NK-92 (cell line): ENCODE measurements at regions not wholly inside any gene's neighbourhood (a gene's known extent, or its start where the extent isn't known, plus 50 kb on each side); places are given as distances from the start of the nearest gene placed in this dataset.

Source experiments
- DNase-seq: peaks from one replicate; lab custom pipeline; 2025; ENCODE audit not compliant: unreplicated experiment; lab: John Stamatoyannopoulos, UW

DNA sequence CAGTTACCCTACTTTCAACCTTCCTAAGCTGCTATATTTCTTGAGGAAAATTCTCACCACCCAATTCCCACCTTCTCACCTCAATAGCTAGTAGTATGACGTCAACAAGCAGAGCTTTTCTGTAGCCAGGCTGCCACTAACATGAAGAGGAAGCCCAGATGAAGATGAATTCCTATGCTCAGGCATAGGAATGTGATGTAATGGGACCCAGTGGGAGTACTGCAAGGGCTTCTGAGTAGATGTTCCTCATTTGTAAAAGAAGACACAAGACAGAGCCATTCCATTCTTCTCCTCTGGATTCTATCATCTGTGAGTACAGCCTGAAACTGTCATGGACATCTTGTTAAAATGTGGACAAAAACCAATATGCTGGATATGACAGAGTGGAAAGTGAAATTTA, 81.6 kb upstream of the KLF3 start:
- no peak for DNase-seq

DNA sequence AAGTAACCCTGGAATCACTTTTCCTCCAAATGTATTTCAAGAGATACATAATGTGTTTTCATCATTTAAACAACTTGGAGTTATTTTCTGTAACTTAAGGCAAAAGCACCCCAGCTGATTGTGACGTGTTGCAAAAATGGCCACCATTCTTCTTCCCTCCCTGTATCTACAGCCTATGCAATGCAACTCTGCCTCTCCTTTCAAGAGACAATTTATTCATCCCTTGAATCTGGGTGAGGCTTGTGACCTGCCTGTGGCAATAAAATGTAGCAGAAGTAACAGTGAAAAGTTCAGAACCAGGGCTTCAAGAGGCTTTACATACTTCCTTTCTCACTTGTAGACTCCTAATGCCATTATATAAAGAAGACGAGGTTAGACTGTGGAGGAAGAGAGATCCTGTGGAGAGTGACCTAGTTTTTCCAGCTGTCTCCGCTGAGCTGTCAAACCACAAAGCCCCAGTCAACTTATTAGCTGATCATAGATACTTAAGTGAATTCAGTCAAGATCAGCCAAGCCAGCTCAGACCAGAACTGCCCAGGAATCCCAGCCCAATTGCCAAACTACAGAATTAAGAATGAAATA, 81.0 kb upstream of the KLF3 start:
- no peak for DNase-seq

GRCh38 chr4:38585871-38586270, 78.1 kb upstream of the KLF3 start:
- no peak for DNase-seq

DNA sequence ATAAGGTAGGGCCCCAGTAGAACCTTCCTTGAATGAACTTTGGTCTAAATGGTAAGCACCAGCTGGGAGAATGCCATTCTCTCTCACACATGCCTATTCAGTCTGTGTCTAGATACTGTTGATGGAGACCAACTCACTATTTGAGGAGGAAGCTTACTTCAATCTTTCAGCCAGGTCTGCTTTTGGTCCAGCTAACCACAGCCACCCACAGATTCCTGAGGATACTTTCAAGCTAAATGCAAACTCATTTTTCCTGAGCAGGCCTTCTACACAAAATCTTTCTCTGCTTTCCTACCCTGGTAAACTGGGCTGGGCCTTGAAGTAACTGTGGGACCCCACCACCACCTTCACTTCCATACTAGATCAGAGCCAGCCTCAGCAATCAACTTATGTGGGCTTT, 76.9 kb upstream of the KLF3 start:
- no peak for DNase-seq

DNA sequence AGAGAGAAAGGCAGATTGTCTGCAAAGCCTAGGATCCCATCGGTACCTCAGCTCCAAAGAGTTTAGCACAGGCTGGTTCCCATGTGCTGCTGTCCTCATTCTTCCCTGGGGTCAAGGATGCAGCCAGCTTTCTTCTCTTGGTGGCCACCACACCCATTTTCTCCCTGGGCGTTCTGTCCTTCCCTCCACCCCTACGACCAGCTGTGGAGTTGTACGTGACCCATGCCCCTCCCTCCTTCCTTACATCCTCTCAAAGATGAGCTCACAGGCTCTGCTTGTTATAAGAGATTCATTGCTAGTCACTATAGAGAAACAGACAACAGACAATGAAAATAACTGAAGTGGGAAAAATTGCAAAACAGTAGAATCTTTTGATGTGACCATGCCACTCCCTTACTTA, 74.0 kb upstream of the KLF3 start:
- DNase-seq, result no peak

- DNase-seq, result no peak
Measured at GRCh38 chr4:38591617-38592337, 72.2 kb upstream of the KLF3 start.

DNA sequence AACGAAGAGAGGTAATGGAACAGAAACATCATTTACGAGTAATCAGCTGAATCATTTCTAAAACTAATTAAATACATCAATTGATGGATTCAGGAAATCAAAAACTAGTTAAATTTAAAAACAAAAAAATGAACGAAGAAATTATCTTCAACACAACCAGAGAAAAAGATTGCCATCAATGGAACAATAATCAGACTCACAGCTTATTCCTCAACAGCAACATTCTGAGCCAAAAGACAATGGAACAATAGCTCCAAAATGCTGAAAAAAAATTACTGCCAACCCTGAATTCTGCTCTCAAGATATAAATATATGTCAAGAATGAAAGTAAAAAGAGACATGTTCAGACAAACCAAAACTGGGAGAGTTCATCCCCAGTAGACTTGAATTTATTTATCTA, 65.5 kb upstream of the KLF3 start:
- DNase-seq, result no peak

DNA sequence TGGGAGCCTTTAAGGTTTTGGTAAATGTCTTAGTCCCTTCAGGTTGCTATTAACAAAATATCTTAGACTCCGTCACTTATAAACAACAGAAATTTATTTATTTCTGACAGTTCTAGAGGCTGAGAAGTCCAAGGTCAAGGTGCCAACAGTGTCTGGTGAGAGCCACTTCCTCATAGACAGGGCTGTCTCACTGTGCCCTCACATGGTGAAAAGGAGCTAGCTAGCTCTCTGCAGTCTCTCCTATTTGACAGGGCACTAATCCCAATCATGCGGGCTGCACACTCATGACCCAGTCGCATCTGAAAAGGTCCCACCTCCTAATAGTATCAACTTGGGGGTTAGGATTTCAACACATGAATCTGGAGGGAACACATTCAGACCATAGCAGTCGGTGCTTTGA, 63.4 kb upstream of the KLF3 start:
- DNase-seq, result no peak

DNA sequence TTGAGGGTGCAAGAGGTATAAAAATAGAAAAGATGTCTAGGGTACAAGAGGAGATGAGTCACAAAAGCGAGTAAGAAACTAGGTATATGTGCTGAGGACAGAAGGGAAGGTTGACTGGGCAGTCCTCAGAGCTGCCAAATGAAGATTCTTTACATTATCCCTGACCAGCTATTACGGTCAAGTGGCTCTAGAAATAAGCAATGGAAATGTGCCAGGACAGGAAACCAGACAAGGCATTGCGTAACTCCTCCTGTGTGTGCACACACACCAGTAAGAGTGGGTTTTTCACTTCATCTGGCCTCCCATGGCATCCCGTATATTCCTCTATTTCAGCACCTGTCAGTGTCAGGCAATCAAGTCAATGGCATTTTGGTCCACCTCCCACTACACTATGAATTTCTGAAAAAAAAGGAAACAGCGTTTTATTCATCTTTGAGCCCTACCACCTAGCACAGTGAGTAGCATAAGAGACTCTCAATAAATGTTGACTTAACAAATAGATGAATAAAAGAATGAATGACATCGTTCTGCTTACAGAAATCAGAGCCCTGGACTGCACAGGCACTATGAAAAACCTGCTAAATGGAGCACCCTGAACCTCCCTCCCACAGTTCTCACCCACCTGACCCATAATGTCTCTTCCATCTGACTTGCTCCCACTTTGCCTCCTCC, 62.6 kb upstream of the KLF3 start:
- no peak for DNase-seq

DNA sequence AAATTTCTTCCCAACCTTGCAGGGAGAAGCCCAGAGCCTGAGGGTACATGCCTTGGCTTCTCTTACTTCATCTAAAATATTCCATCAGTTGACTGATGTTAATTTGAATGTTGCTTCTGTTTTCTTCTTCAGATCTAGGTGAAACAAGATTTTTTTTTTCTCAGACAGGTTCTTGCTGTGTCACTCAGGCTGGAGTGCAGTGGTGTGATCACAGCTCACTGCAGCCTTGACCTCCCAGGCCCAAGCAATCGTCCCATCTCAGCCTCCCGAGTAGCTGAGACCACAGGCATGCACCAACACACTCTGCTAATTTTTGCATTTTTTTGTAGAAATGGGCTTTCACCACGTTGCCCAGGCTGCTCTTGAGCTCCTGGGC, 62.1 kb upstream of the KLF3 start:
- DNase-seq, result no peak

- DNase-seq, result no peak
Measured at GRCh38 chr4:38603652-38604051, 60.3 kb upstream of the KLF3 start.

DNA sequence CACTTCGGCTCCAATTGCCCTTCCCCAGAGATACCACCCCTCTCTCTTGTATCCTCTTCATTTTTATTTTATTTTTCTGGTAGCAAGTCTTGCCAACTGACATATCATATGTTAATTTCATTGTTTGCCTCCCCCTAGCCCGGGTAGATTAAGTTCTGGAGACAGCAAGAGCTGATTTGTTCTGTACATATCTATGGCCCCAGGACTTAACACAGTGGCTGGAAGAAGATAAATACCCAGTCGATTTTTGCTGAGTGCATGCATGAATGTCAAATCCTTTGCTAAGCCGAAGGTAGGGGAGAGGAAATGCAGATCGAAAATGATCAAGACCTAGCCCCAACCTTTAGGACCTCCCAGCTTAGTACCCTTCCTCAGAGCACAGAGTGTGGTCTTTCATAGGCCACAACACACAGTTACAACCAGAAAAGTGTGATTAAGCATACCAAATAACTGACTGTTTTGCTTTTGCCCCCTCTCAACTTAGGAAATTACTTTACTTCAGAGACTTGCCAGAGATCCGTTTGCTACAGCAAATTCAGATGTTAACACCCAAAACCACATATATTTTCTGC, 58.7 kb upstream of the KLF3 start:
- DNase-seq, result no peak

- no peak for DNase-seq
Measured at GRCh38 chr4:38605753-38606586, 58.0 kb upstream of the KLF3 start.

GRCh38 chr4:38606587-38606905, 57.5 kb upstream of the KLF3 start:
- no peak for DNase-seq

- DNase-seq, result no peak
Measured at GRCh38 chr4:38609614-38610013, 54.4 kb upstream of the KLF3 start.

- DNase-seq, result no peak
Measured at GRCh38 chr4:38610521-38610920, 53.5 kb upstream of the KLF3 start.

DNA sequence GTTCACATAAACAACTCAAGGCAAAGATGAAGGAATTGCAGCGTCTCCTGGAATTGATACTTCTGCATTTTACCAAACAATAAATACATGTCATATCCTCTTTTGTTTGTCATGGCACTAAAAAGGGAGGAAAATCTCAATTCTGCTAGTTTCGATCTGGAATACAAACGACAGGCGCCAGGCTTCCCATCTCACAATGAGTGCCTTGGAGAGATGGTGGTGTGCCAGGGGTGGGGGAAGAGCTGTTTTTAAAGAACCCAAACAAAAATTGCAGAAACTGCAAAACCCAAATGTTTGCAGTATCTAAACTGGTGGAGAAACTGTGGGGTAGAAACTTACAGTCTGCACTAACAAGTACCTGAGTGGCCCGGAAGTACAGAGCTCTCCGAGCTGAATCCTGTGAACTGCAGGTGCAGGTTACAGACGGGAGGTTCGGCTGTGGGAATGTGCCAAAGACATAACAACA, 53.0 kb upstream of the KLF3 start:
- DNase-seq, result no peak

DNA sequence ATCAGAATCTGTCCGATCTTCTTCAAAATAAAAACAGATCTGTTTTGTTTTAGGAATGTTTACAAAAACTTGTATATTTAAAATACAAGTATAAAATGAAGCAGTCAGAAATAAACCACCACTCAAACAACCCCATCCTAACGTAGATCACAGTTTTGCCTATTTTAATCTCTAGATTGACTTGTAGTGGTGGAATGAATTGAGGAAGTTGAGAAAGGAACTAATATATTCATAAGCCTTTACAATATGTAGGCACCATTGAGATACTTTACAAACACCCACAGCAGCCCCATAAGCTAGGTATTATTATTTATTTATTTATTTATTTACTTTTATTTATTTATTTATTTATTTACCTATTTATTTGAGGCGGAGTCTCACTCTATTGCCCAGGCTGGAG, 52.3 kb upstream of the KLF3 start:
- DNase-seq, result no peak

GRCh38 chr4:38612646-38613414, 51.2 kb upstream of the KLF3 start:
- DNase-seq, result no peak
